Endothelial cell of umbilical vein (primary cell): ENCODE measurements at regions not wholly inside any gene's neighbourhood (a gene's known extent, or its start where the extent isn't known, plus 50 kb on each side); places are given as distances from the start of the nearest gene placed in this dataset.

Source experiments
- BruUV-seq: library from RNA; stranded (reverse); fragments of 400-500 nt; replicated peaks from 2 replicates; lab custom pipeline; 2021; lab: Mats Ljungman, UMichigan
- CTCF ChIA-PET: fragments of 300-600, 350-600 bp; sonication (Branson Sonifier 250); formaldehyde crosslinking; loops from one replicate; lab custom pipeline; 2021; ENCODE audit warnings: antibody characterized with exemption, inconsistent platforms; lab: Charles Lee
- POLR2A ChIA-PET: fragments of 300-600, 350-600 bp; sonication (Branson Sonifier 250); formaldehyde crosslinking; loops from one replicate; lab custom pipeline; 2021; ENCODE audit warnings: antibody characterized with exemption, inconsistent platforms; lab: Charles Lee
- DNase-seq: peaks from one replicate; pipeline ENCODE4 v3.0.0-alpha.2; 2011; ENCODE audit warnings: low read depth, low spot score
- FAIRE-seq: peaks from 2 replicates; lab custom pipeline; 2011; peaks lifted over from hg19 to GRCh38; lab: Jason Lieb, UNC
- H2AFZ ChIP-seq: 2 replicates; pipeline ENCODE4 v1.6.0; 2012; ENCODE audit warnings: low read depth, low read length, control low read depth, inconsistent platforms
- H3K27ac ChIP-seq: 2 replicates; pipeline ENCODE4 v1.5.1; 2011; ENCODE audit warnings: low read depth, mild to moderate bottlenecking, control low read depth, low read length, moderate library complexity; ENCODE audit not compliant: insufficient read depth
- H3K27me3 ChIP-seq, 2 experiments: 2 replicates each; pipeline versions ENCODE4 v1.6.0 to v1.6.1; 2011; ENCODE audit warnings: low read length in 2 of 2, mixed read lengths in 1 of 2; ENCODE audit not compliant: control insufficient read depth in 2 of 2, insufficient read depth in 2 of 2
- H3K36me3 ChIP-seq, 2 experiments: 2 replicates in 1 of 2; 3 replicates in 1 of 2; pipeline ENCODE4 v1.5.1; 2011; ENCODE audit warnings: low read length in 2 of 2, mild to moderate bottlenecking in 1 of 2, moderate library complexity in 1 of 2; ENCODE audit not compliant: control insufficient read depth in 2 of 2, insufficient read depth in 2 of 2; ENCODE audit errors: extremely low read depth in 1 of 2
- H3K4me1 ChIP-seq: 3 replicates; pipeline ENCODE4 v1.5.1; 2011; ENCODE audit warnings: mild to moderate bottlenecking, low read length; ENCODE audit not compliant: control insufficient read depth, insufficient read depth; ENCODE audit errors: extremely low read depth
- H3K4me2 ChIP-seq: 2 replicates; pipeline ENCODE4 v1.6.1; 2011; ENCODE audit warnings: low read length, control low read depth, mixed read lengths; ENCODE audit not compliant: insufficient read depth
- H3K4me3 ChIP-seq, 3 experiments: fragments of 200-600 bp in 1 of 3; sonication (generic), shearing (Covaris generic) in 1 of 3; replicated peaks in 1 of 3; 2 replicates each; pipeline ENCODE4 v1.5.1; 2011 to 2016; ENCODE audit warnings: control low read depth in 3 of 3, low read length in 3 of 3, mild to moderate bottlenecking in 2 of 3, inconsistent platforms in 1 of 3, low read depth in 1 of 3, moderate library complexity in 1 of 3; ENCODE audit not compliant: insufficient read depth in 1 of 3
- H3K79me2 ChIP-seq: 2 replicates; pipeline ENCODE4 v1.6.0; 2012; ENCODE audit warnings: low read length, inconsistent platforms; ENCODE audit not compliant: control insufficient read depth, insufficient read depth
- H3K9ac ChIP-seq: replicated peaks from 2 replicates; pipeline ENCODE3; 2011; ENCODE audit warnings: low read length, control low read depth; ENCODE audit not compliant: insufficient read depth; ENCODE audit errors: extremely low read depth
- H3K9me1 ChIP-seq: replicated peaks from 3 replicates; pipeline ENCODE4 v1.6.0; 2011; ENCODE audit warnings: mild to moderate bottlenecking, low read length; ENCODE audit not compliant: control insufficient read depth, insufficient read depth; ENCODE audit errors: extremely low read depth
- H3K9me3 ChIP-seq: replicated peaks from 2 replicates; pipeline ENCODE4 v1.5.1; 2012; ENCODE audit warnings: low read length, inconsistent platforms; ENCODE audit not compliant: control insufficient read depth, insufficient read depth
- H4K20me1 ChIP-seq: replicated peaks from 2 replicates; pipeline ENCODE3; 2011; ENCODE audit warnings: mild to moderate bottlenecking, low read length; ENCODE audit not compliant: control insufficient read depth, insufficient read depth; ENCODE audit errors: extremely low read depth
- EZH2 ChIP-seq: IDR thresholded peaks from 2 replicates; pipeline ENCODE4 v1.6.1; 2012; ENCODE audit warnings: borderline replicate concordance, low read depth, mild to moderate bottlenecking, moderate library complexity, low read length, inconsistent platforms; ENCODE audit not compliant: severe bottlenecking
- FOS ChIP-seq: IDR thresholded peaks from 2 replicates; pipeline ENCODE4 v1.6.1; 2011; ENCODE audit warnings: mild to moderate bottlenecking, low read length, moderate library complexity, borderline replicate concordance; ENCODE audit not compliant: insufficient read depth
- GATA2 ChIP-seq: IDR thresholded peaks from 2 replicates; pipeline ENCODE4 v1.7.0; 2011; ENCODE audit warnings: low read depth, mild to moderate bottlenecking, moderate library complexity, mixed read lengths, low read length; ENCODE audit not compliant: insufficient read length, insufficient read depth
- JUN ChIP-seq: IDR thresholded peaks from 2 replicates; pipeline ENCODE4 v1.6.1; 2011; ENCODE audit warnings: borderline replicate concordance, low read depth; ENCODE audit not compliant: insufficient read length, insufficient read depth
- MAX ChIP-seq: IDR thresholded peaks from 2 replicates; pipeline ENCODE4 v1.6.1; 2011; ENCODE audit not compliant: insufficient read depth, insufficient read length
- MYC ChIP-seq: IDR thresholded peaks from one replicate; pipeline ENCODE4 v1.6.1; 2011; ENCODE audit warnings: mild to moderate bottlenecking, low read depth, low read length
- POLR2A ChIP-seq: IDR thresholded peaks from 2 replicates; pipeline ENCODE4 v1.6.1; 2012; ENCODE audit warnings: low read depth, mild to moderate bottlenecking, control low read depth, low read length
- POLR2AphosphoS5 ChIP-seq: IDR thresholded peaks from 2 replicates; pipeline ENCODE4 v1.6.1; 2012; ENCODE audit warnings: low read depth, mild to moderate bottlenecking, control low read depth, low read length, moderate library complexity; ENCODE audit not compliant: insufficient read depth
- dilution Hi-C: fragments of 300-500 bp; cut with MboI; formaldehyde crosslinking; loops from one replicate; pipeline ENCODE4 v1.15.0; 2019; ENCODE audit warnings: low sequenced_read_pairs; ENCODE audit not compliant: extremely low pct_ligation_motif_present
- intact Hi-C: fragments of 100-400 bp; cut with micrococcal nuclease; formaldehyde crosslinking; loops from one replicate; pipeline ENCODE4 v1.10.0; 2022
- TF ChIP-seq, protein P1 (sequence below), 2 donors: IDR thresholded peaks; 1 replicate in 1 of 2; 2 replicates in 1 of 2; pipeline ENCODE4 v1.5.1; 2011; ENCODE audit warnings: low read length in 2 of 2, mild to moderate bottlenecking in 2 of 2, moderate library complexity in 2 of 2, control low read depth in 1 of 2, inconsistent platforms in 1 of 2, low read depth in 1 of 2; ENCODE audit not compliant: insufficient read depth in 1 of 2; ENCODE audit errors: extremely low read depth in 1 of 2

DNA sequence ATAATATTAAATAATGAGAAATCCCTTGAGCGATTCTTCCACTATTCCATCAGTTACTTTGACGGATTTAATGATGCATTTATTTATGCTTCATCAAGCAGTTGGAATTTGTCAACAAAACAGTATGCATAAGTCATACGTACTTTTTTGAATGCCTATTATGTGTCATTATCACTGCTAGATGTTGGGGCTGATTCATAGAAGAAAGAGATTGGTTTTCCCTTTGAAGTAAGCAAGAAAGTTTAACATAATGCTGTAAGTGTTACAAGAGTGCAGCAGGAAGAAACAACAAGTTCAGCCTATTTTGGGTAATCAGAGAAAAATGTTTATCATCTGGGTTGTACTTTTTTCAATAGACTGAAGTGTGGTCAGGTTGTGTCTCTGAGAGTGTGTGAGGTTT, 121.2 kb upstream of the RANBP3L start:
- no peaks in the 10 kb centered on the region for H3K36me3 ChIP-seq
- no peaks in the 10 kb centered on the region for H3K79me2 ChIP-seq
- no peak for FAIRE-seq
- no peak overlapping the region for H3K27ac ChIP-seq
- ChIA-PET POLR2A (no interaction called here), CTCF (no interaction called here)
- H3K4me1 ChIP-seq, result no peaks in the 10 kb centered on the region
- H3K4me2 ChIP-seq, result no peak overlapping the region
- no peaks in the 10 kb centered on the region for H3K9me1 ChIP-seq
- no TSS peak for BruUV-seq
- H3K9me3 ChIP-seq, result no peaks in the 10 kb centered on the region
- H3K9ac ChIP-seq, result no peak overlapping the region
- dilution Hi-C loops, result no loop called here
- H4K20me1 ChIP-seq, result no peaks in the 10 kb centered on the region
- no peak overlapping the region for H2AFZ ChIP-seq
- H3K4me3 ChIP-seq, result no peak overlapping the region
- no peak for DNase-seq
- H3K27me3 ChIP-seq, result no peaks in the 10 kb centered on the region
- TF ChIP-seq FOS (no peak), GATA2 (no peak), EZH2 (no peak), POLR2AphosphoS5 (no peak), JUN (no peak), MYC (no peak), POLR2A (no peak), MAX (no peak)
- TF ChIP-seq, protein P1, sequence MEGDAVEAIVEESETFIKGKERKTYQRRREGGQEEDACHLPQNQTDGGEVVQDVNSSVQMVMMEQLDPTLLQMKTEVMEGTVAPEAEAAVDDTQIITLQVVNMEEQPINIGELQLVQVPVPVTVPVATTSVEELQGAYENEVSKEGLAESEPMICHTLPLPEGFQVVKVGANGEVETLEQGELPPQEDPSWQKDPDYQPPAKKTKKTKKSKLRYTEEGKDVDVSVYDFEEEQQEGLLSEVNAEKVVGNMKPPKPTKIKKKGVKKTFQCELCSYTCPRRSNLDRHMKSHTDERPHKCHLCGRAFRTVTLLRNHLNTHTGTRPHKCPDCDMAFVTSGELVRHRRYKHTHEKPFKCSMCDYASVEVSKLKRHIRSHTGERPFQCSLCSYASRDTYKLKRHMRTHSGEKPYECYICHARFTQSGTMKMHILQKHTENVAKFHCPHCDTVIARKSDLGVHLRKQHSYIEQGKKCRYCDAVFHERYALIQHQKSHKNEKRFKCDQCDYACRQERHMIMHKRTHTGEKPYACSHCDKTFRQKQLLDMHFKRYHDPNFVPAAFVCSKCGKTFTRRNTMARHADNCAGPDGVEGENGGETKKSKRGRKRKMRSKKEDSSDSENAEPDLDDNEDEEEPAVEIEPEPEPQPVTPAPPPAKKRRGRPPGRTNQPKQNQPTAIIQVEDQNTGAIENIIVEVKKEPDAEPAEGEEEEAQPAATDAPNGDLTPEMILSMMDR (IDR thresholded peaks at IDR 0.05; ENCODE audit: extremely low read depth in 1 of 2, insufficient read depth in 1 of 2, low read depth in 1 of 2, low read length in 2 of 2), result no peak
- intact Hi-C loops, result no loop called here
